A673 (cell line): ENCODE measurements at regions not wholly inside any gene's neighbourhood (a gene's known extent, or its start where the extent isn't known, plus 50 kb on each side); places are given as distances from the start of the nearest gene placed in this dataset.

Experiments
- BruUV-seq: library from RNA; stranded (reverse); fragments of 400-500 nt; replicated peaks from 2 replicates; lab custom pipeline; 2021; lab: Mats Ljungman, UMichigan
- CTCF ChIA-PET: fragments of 300-600 bp; sonication (Branson Sonifier 250); formaldehyde crosslinking; loops from one replicate; lab custom pipeline; 2022; ENCODE audit warnings: antibody characterized with exemption; lab: Charles Lee
- POLR2A ChIA-PET: fragments of 300-600 bp; sonication (Branson Sonifier 250); formaldehyde crosslinking; loops from one replicate; lab custom pipeline; 2022; ENCODE audit warnings: antibody characterized with exemption; ENCODE audit not compliant: low non-redundant PET; lab: Charles Lee
- DNase-seq: peaks from one replicate; pipeline ENCODE4 v3.0.0-alpha.2; 2015; ENCODE audit warnings: low spot score
- H3K27ac ChIP-seq: fragments of 200-600 bp; sonication (generic); 2 replicates; pipeline ENCODE4 v1.5.1; 2016; ENCODE audit warnings: mixed run types, low read depth, mild to moderate bottlenecking, mixed read lengths, antibody characterized with exemption, low read length; ENCODE audit not compliant: poor library complexity, severe bottlenecking
- H3K27me3 ChIP-seq: fragments of 200-600 bp; sonication (generic); replicated peaks from 2 replicates; pipeline ENCODE4 v1.6.1; 2017; ENCODE audit warnings: mixed run types, low read depth, mild to moderate bottlenecking, mixed read lengths, antibody characterized with exemption, low read length; ENCODE audit not compliant: insufficient read depth, poor library complexity
- H3K36me3 ChIP-seq: fragments of 200-600 bp; sonication (generic); 2 replicates; pipeline ENCODE4 v1.6.1; 2016; ENCODE audit warnings: mixed run types, mild to moderate bottlenecking, mixed read lengths, antibody characterized with exemption, low read length; ENCODE audit not compliant: insufficient read depth, poor library complexity, severe bottlenecking
- H3K4me1 ChIP-seq: fragments of 200-600 bp; sonication (generic); 2 replicates; pipeline ENCODE4 v1.6.1; 2017; ENCODE audit warnings: mixed run types, mild to moderate bottlenecking, mixed read lengths, antibody characterized with exemption, low read length; ENCODE audit not compliant: insufficient read depth, poor library complexity, severe bottlenecking
- H3K4me3 ChIP-seq: fragments of 200-600 bp; sonication (generic); 2 replicates; pipeline ENCODE4 v1.5.1; 2016; ENCODE audit warnings: low read depth, mixed run types, mild to moderate bottlenecking, mixed read lengths, low read length; ENCODE audit not compliant: poor library complexity, severe bottlenecking
- H3K9me3 ChIP-seq: fragments of 200-600 bp; sonication (generic); 2 replicates; pipeline ENCODE4 v1.6.1; 2016; ENCODE audit warnings: mixed run types, low read depth, mild to moderate bottlenecking, mixed read lengths, antibody characterized with exemption, low read length; ENCODE audit not compliant: poor library complexity, severe bottlenecking
- CTCF ChIP-seq: fragments of 300-800, 200-600 bp; sonication (generic); conservative IDR thresholded peaks from 2 replicates; pipeline ENCODE4 v1.5.1; 2017; ENCODE audit warnings: low read depth, mild to moderate bottlenecking, antibody characterized with exemption, low read length, moderate library complexity, mixed read lengths
- EZH2 ChIP-seq: fragments of 200-600 bp; sonication (generic); IDR thresholded peaks from 2 replicates; pipeline ENCODE4 v1.6.1; 2017; ENCODE audit warnings: borderline replicate concordance, low read depth, mild to moderate bottlenecking, mixed read lengths, antibody characterized with exemption, low read length; ENCODE audit not compliant: poor library complexity, severe bottlenecking
- intact Hi-C: fragments of 100-400 bp; cut with micrococcal nuclease; formaldehyde crosslinking; loops from one replicate; pipeline ENCODE4 v1.10.0; 2022; ENCODE audit not compliant: unreplicated experiment

GRCh38 chr5:4990017-4990416 lies 150.1 kb upstream of the ADAMTS16 start:
- Histone ChIP-seq H3K9me3 (no peaks in the 10 kb centered on the region), H3K36me3 (no peaks in the 10 kb centered on the region), H3K27ac (no peak overlapping the region), H3K27me3 (peaks cover 4% of the 10 kb centered on the region), H3K4me3 (no peak overlapping the region), H3K4me1 (no peaks in the 10 kb centered on the region)
- no peak for TF ChIP-seq EZH2
- no peak for TF ChIP-seq CTCF
- BruUV-seq = no TSS peak
- ChIA-PET POLR2A (no interaction called here), CTCF (no interaction called here)
- no peak for DNase-seq
- intact Hi-C loops = no loop called here

- intact Hi-C loops = no loop called here
- CTCF ChIA-PET = no interaction called here
- Histone ChIP-seq H3K9me3 (no peaks in the 10 kb centered on the region), H3K4me3 (no peak overlapping the region), H3K36me3 (no peaks in the 10 kb centered on the region), H3K27me3 (peaks cover 1% of the 10 kb centered on the region), H3K4me1 (no peaks in the 10 kb centered on the region), H3K27ac (no peak overlapping the region)
- BruUV-seq = no TSS peak
- POLR2A ChIA-PET = no interaction called here
- DNase-seq = no peak
- no peak for TF ChIP-seq EZH2
- no peak for TF ChIP-seq CTCF
Observed at GRCh38 chr5:4990462-4990861, 149.7 kb upstream of the ADAMTS16 start.

DNA sequence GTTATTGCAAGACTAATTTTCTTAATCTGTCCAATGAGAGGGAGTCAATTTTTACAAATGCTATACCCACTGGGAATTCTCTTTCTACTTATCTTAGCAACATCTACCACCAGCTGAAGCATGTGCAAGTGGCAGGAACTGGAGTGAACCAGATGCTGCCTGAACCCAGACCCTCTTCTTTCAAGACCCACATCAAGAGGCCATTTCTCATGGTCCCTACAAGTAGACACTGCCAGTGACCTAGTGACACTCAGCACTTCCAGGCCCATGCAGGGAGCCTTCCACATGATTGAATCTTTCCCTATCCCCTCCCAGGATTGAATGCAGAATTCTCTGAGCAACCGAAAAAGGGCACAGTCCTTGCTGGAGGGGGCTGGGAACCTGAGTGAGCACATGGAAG lies 148.2 kb upstream of the ADAMTS16 start:
- no peaks in the 10 kb centered on the region for H3K27me3 ChIP-seq
- TF ChIP-seq EZH2 (no peak), CTCF (no peak)
- no peak overlapping the region for H3K4me3 ChIP-seq
- CTCF ChIA-PET = no interaction called here
- H3K36me3 ChIP-seq = no peaks in the 10 kb centered on the region
- no peaks in the 10 kb centered on the region for H3K4me1 ChIP-seq
- no peak overlapping the region for H3K27ac ChIP-seq
- POLR2A ChIA-PET = no interaction called here
- intact Hi-C loops = no loop called here
- no peak for DNase-seq
- no peaks in the 10 kb centered on the region for H3K9me3 ChIP-seq
- no TSS peak for BruUV-seq
